Neural progenitor cell (in vitro differentiated cells): ENCODE measurements at regions not wholly inside any gene's neighbourhood (a gene's known extent, or its start where the extent isn't known, plus 50 kb on each side); places are given as distances from the start of the nearest gene placed in this dataset.

Experiments used
- DNase-seq: peaks from one replicate; pipeline ENCODE4 v3.0.0-alpha.2; 2016; ENCODE audit warnings: low spot score
- H2AFZ ChIP-seq: fragments of 200-600 bp; sonication (generic); replicated peaks from 2 replicates; pipeline ENCODE4 v1.6.1; 2016; ENCODE audit warnings: antibody characterized with exemption
- H3F3A ChIP-seq: fragments of 200-600 bp; sonication (generic); 2 replicates; pipeline ENCODE4 v1.6.1; 2016; ENCODE audit warnings: antibody characterized with exemption, low read depth
- H3K27ac ChIP-seq: fragments of 200-600 bp; sonication (generic); 2 replicates; pipeline ENCODE4 v1.5.1; 2016; ENCODE audit warnings: mild to moderate bottlenecking
- H3K27me3 ChIP-seq: fragments of 200-600 bp; sonication (generic); 2 replicates; pipeline ENCODE4 v1.6.1; 2016; ENCODE audit warnings: mild to moderate bottlenecking, moderate library complexity
- H3K36me3 ChIP-seq: fragments of 200-600 bp; sonication (generic); 2 replicates; pipeline ENCODE4 v1.5.1; 2016
- H3K4me1 ChIP-seq: fragments of 200-600 bp; sonication (generic); 2 replicates; pipeline ENCODE4 v1.6.1; 2016; ENCODE audit warnings: mixed run types
- H3K4me2 ChIP-seq: fragments of 200-600 bp; sonication (generic); 2 replicates; pipeline ENCODE4 v1.6.1; 2016
- H3K4me3 ChIP-seq: fragments of 200-600 bp; sonication (generic); 2 replicates; pipeline ENCODE4 v1.5.1; 2016
- H3K79me2 ChIP-seq: fragments of 200-600 bp; sonication (generic); 2 replicates; pipeline ENCODE4 v1.6.1; 2016; ENCODE audit warnings: low read depth
- H3K9ac ChIP-seq: fragments of 200-600 bp; sonication (generic); 2 replicates; pipeline ENCODE4 v1.6.1; 2016
- H3K9me3 ChIP-seq: fragments of 200-600 bp; sonication (generic); 2 replicates; pipeline ENCODE4 v1.5.1; 2016; ENCODE audit warnings: low read depth
- H4K20me1 ChIP-seq: fragments of 200-600 bp; sonication (generic); 2 replicates; pipeline ENCODE4 v1.6.1; 2016; ENCODE audit warnings: low read depth
- H3K27ac Mint-ChIP-seq: 3 replicates; pipeline ENCODE4 v1.8.0; 2021; ENCODE audit warnings: mixed read lengths
- H3K27me3 Mint-ChIP-seq: 2 replicates; pipeline ENCODE4 v1.8.0; 2022; ENCODE audit warnings: low read depth, mild to moderate bottlenecking, inconsistent platforms, moderate library complexity, mixed read lengths; ENCODE audit not compliant: insufficient read depth
- H3K36me3 Mint-ChIP-seq: 3 replicates; pipeline ENCODE4 v1.8.0; 2021; ENCODE audit warnings: mixed read lengths
- H3K4me1 Mint-ChIP-seq: 3 replicates; pipeline ENCODE4 v1.8.0; 2021; ENCODE audit warnings: mixed read lengths
- H3K4me3 Mint-ChIP-seq: 3 replicates; pipeline ENCODE4 v1.8.0; 2021; ENCODE audit warnings: mild to moderate bottlenecking, moderate library complexity, mixed read lengths
- H3K9me3 Mint-ChIP-seq: 3 replicates; pipeline ENCODE4 v1.8.0; 2020; ENCODE audit warnings: mixed read lengths
- EZH2 ChIP-seq: fragments of 200-600 bp; sonication (generic); IDR thresholded peaks from 2 replicates; pipeline ENCODE4 v1.6.1; 2017; ENCODE audit warnings: antibody characterized with exemption, mild to moderate bottlenecking, moderate library complexity
- EZH2phosphoT487 ChIP-seq: fragments of 200-600 bp; sonication (generic); IDR thresholded peaks from 2 replicates; pipeline ENCODE4 v1.6.1; 2017; ENCODE audit warnings: antibody characterized with exemption
- TF ChIP-seq, protein P1 (sequence below): fragments of 200-600 bp; sonication (generic); IDR thresholded peaks from 2 replicates; pipeline ENCODE4 v1.5.1; 2017; ENCODE audit warnings: antibody characterized with exemption, mild to moderate bottlenecking

DNA sequence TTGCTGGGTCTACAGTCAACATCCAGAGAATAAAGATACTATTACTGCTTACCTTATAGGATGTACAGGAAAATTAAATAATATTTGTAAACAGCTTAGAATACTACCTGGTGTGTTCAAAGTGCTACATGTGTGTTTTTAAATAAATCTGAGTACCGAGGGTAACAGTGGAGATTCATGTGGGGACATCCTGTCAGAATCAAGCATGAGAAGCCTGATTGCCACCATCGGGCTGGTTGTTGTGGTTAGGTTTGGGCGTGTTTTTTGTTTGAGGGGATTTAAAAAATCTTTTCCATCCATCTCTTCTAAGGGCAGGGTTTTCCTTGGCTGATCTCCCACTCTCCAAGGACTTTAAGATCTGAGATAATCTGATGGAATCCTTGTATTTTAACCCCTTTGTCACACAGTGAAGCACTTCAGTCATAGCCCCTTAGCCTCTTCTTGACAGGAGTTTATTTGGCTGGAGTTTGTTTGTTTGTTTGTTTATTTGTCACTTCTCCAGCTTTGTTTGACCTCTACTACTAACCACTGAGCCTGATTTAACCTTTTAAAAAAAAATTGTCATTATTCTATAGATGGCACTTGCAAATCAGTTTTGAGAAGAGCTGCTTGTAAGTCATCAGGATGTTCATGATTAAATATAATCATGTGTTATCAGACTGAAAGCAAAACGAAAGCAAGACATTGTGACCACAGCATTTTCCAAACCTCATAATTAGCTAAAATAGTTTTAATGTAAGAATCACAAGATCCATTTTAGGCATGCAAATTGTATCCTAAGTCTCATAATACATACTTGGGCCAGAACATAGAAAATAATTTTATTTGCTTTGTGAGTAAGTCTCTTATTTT lies 72.8 kb upstream of the RARB start:
- no peaks in the 10 kb centered on the region for H3K27me3 ChIP-seq
- H3F3A ChIP-seq = peaks cover 8% of the 10 kb centered on the region
- no peak for TF ChIP-seq EZH2
- TF ChIP-seq EZH2phosphoT487 = no peak
- TF ChIP-seq, protein P1, sequence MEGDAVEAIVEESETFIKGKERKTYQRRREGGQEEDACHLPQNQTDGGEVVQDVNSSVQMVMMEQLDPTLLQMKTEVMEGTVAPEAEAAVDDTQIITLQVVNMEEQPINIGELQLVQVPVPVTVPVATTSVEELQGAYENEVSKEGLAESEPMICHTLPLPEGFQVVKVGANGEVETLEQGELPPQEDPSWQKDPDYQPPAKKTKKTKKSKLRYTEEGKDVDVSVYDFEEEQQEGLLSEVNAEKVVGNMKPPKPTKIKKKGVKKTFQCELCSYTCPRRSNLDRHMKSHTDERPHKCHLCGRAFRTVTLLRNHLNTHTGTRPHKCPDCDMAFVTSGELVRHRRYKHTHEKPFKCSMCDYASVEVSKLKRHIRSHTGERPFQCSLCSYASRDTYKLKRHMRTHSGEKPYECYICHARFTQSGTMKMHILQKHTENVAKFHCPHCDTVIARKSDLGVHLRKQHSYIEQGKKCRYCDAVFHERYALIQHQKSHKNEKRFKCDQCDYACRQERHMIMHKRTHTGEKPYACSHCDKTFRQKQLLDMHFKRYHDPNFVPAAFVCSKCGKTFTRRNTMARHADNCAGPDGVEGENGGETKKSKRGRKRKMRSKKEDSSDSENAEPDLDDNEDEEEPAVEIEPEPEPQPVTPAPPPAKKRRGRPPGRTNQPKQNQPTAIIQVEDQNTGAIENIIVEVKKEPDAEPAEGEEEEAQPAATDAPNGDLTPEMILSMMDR = no peak
- no peaks in the 10 kb centered on the region for H4K20me1 ChIP-seq
- no peak overlapping the region for H3K4me2 ChIP-seq
- H3K4me1 Mint-ChIP-seq = peaks cover 10% of the 10 kb centered on the region
- H3K36me3 ChIP-seq = no peaks in the 10 kb centered on the region
- no peak overlapping the region for H3K27ac Mint-ChIP-seq
- peaks cover 25% of the 10 kb centered on the region for H3K4me1 ChIP-seq
- H2AFZ ChIP-seq = no peak overlapping the region
- no peak overlapping the region for H3K4me3 ChIP-seq
- no peaks in the 10 kb centered on the region for H3K79me2 ChIP-seq
- no peaks in the 10 kb centered on the region for H3K9me3 ChIP-seq
- H3K4me3 Mint-ChIP-seq = no peak overlapping the region
- no peak overlapping the region for H3K27ac ChIP-seq
- peaks cover 15% of the 10 kb centered on the region for H3K9me3 Mint-ChIP-seq
- no peaks in the 10 kb centered on the region for H3K27me3 Mint-ChIP-seq
- H3K36me3 Mint-ChIP-seq = no peaks in the 10 kb centered on the region
- no peak overlapping the region for H3K9ac ChIP-seq
- DNase-seq = peak; percentile 11

DNA sequence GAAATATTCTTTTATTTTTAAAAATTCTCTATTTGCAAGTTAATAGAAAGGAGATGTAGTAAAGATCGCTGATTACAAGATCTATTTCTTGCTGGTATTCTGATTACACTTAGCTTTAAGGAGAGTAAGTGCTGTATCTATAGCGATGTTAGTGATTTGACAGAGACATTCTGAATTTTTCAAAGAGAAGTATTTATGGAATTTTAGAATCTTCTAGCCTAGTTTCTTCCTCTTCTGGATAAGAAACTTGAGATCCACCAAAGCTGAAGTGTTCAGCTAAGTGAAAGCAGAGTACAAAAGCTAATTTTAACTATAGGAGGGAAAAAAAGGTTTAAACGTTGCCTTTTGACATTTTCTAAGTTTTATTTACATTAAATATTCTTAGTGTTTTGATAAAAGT lies 72.1 kb upstream of the RARB start:
- peaks cover 4% of the 10 kb centered on the region for H3K4me1 Mint-ChIP-seq
- no peaks in the 10 kb centered on the region for H3K27me3 Mint-ChIP-seq
- Histone ChIP-seq H3K4me2 (no peak overlapping the region), H3K9me3 (no peaks in the 10 kb centered on the region), H2AFZ (no peak overlapping the region), H3K79me2 (no peaks in the 10 kb centered on the region), H3K36me3 (no peaks in the 10 kb centered on the region), H3K27ac (no peak overlapping the region), H3K27me3 (no peaks in the 10 kb centered on the region), H3K9ac (no peak overlapping the region), H4K20me1 (no peaks in the 10 kb centered on the region), H3K4me1 (peaks cover 17% of the 10 kb centered on the region), H3F3A (peaks cover under 1% of the 10 kb centered on the region), H3K4me3 (no peak overlapping the region)
- no peaks in the 10 kb centered on the region for H3K36me3 Mint-ChIP-seq
- H3K9me3 Mint-ChIP-seq = peaks cover 15% of the 10 kb centered on the region
- H3K27ac Mint-ChIP-seq = no peak overlapping the region
- TF ChIP-seq, protein P1 = no peak
- no peak for TF ChIP-seq EZH2phosphoT487
- TF ChIP-seq EZH2 = no peak
- no peak overlapping the region for H3K4me3 Mint-ChIP-seq
- no peak for DNase-seq

DNA sequence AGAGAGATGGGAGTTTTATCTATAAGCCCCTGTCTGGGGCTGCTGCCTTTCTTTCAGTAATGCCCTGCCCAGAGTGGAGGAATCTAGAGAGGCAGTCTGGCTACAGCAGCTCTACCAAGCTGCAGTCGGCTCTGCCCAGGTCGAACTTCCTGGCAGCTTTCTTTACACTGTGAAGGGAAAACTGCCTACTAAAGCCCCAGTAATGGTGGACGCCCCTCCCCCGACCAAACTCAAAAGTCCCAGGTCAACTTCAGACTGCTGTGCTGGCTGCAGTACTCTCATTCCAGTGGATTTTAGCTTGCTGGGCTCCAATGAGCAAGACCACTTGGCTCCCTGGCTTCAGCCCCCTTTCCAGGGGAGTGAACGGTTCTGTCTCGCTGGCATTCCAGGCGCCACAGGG lies 65.9 kb upstream of the RARB start:
- no peaks in the 10 kb centered on the region for H3K27me3 ChIP-seq
- no peaks in the 10 kb centered on the region for H3K4me1 ChIP-seq
- no peaks in the 10 kb centered on the region for H3F3A ChIP-seq
- H3K27ac ChIP-seq = no peak overlapping the region
- H3K36me3 ChIP-seq = no peaks in the 10 kb centered on the region
- H3K79me2 ChIP-seq = no peaks in the 10 kb centered on the region
- H4K20me1 ChIP-seq = no peaks in the 10 kb centered on the region
- H3K9me3 ChIP-seq = no peaks in the 10 kb centered on the region
- no peak overlapping the region for H3K4me3 ChIP-seq
- no peaks in the 10 kb centered on the region for H3K4me1 Mint-ChIP-seq
- no peak overlapping the region for H3K9ac ChIP-seq
- H3K27ac Mint-ChIP-seq = no peak overlapping the region
- DNase-seq = no peak
- H3K27me3 Mint-ChIP-seq = no peaks in the 10 kb centered on the region
- TF ChIP-seq EZH2 (no peak), EZH2phosphoT487 (no peak)
- TF ChIP-seq, protein P1 = no peak
- H3K4me2 ChIP-seq = no peak overlapping the region
- H3K9me3 Mint-ChIP-seq = peaks cover 16% of the 10 kb centered on the region
- H3K36me3 Mint-ChIP-seq = no peaks in the 10 kb centered on the region
- H2AFZ ChIP-seq = peak overlapping the region; percentile 42
- no peak overlapping the region for H3K4me3 Mint-ChIP-seq
